Head of caudate nucleus (tissue), 42 donors: ENCODE measurements at regions not wholly inside any gene's neighbourhood (a gene's known extent, or its start where the extent isn't known, plus 50 kb on each side); places are given as distances from the start of the nearest gene placed in this dataset.

Experiments
- DNase-seq, 42 donors: peaks; one replicate each; pipeline versions ENCODE4 v3.0.0 to v3.0.0-alpha.2; 2020 to 2021; ENCODE audit warnings: mixed read lengths in 7 of 42
- intact Hi-C: fragments of 100-400 bp; cut with DNase I; formaldehyde crosslinking; loops from one replicate; pipeline ENCODE4 v1.15.0; 2022

GRCh38 chr5:68740226-68740910 is 353.4 kb upstream of the SLC30A5 start:
- intact Hi-C loops = no loop called here
- peak in 11 of 42 donors; percentile 15 to 68 (median 39) for DNase-seq

GRCh38 chr5:68744206-68744605 is 349.6 kb upstream of the SLC30A5 start:
- DNase-seq = no peak
- intact Hi-C loops = no loop called here

GRCh38 chr5:68745448-68745847 is 348.4 kb upstream of the SLC30A5 start:
- intact Hi-C loops = no loop called here
- DNase-seq = peak in 28 of 42 donors; percentile 15 to 75 (median 46)

- DNase-seq = no peak
- intact Hi-C loops = no loop called here
These were observed 347.6 kb upstream of the SLC30A5 start for GRCh38 chr5:68746220-68746619.

GRCh38 chr5:68746643-68747420 is 347.0 kb upstream of the SLC30A5 start:
- DNase-seq = peak in 13 of 42 donors; percentile 20 to 60 (median 27)

GRCh38 chr5:68747521-68747920 is 346.3 kb upstream of the SLC30A5 start:
- intact Hi-C loops = no loop called here
- no peak for DNase-seq

More at GRCh38 chr5:68746643-68747420, 347.0 kb upstream of the SLC30A5 start:
- intact Hi-C loops = no loop called here

DNA sequence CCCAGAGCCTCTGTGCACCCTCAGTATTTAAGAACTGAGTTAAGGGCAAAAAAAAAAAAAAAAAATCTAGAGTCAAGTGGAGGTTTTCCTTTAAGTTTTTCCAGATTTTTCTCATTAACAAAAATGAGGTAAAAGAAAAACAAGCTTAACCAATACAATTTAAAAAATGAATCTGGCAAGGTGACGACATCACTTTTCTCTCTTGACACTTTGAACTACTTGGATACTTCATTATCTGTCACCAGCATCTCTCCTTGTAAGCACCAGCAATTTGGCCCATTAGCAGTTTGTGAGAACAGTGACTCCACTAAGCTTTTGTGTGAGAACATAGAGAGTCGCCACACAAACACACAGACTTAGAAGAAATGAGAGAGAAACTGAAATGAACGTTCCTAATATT is 345.7 kb upstream of the SLC30A5 start:
- intact Hi-C loops = no loop called here
- no peak for DNase-seq

- no peak for DNase-seq
- intact Hi-C loops = no loop called here
These were observed 344.7 kb upstream of the SLC30A5 start for GRCh38 chr5:68749077-68749476.

DNA sequence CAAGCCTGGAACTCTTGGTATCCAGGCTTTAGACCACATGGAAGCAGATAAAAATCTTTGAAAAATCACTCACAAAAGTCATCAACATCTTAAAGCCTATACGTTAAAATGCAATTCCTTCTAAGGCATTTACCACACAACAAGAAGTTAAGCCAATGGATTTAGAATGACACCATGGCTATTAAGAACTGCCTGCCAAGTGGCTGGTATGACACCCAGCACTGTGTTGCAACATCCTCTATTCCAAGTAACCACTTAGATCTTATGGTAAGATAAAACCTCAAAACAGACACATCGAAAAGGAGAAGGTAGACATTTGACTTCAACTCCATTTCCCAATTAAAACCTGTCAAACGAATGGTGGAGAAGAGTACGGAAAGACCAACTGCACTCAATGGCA is 344.2 kb upstream of the SLC30A5 start:
- intact Hi-C loops = no loop called here
- DNase-seq = no peak

DNA sequence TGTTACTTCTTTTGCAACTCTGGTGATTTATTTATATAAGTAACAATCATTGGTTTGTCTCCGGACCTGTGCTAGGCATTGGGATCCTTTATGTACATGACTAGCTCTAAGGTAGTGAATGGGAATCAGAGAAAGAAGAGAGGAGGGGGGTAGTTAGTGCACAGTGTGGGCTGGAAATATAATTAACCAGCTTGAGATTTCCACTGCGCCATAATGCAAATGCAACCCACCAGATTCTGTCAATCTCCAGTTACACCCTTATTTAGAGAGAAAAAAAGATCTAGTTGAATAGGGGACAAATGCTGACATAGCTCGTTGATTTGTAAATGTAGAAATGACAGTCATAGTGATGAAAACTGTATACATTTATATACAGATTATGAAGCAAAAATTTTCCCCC is 342.2 kb upstream of the SLC30A5 start:
- intact Hi-C loops = no loop called here
- peak in 12 of 42 donors; percentile 15 to 58 (median 41) for DNase-seq

- no peak for DNase-seq
- intact Hi-C loops = no loop called here
These were observed 339.3 kb upstream of the SLC30A5 start for GRCh38 chr5:68754536-68754935.

DNA sequence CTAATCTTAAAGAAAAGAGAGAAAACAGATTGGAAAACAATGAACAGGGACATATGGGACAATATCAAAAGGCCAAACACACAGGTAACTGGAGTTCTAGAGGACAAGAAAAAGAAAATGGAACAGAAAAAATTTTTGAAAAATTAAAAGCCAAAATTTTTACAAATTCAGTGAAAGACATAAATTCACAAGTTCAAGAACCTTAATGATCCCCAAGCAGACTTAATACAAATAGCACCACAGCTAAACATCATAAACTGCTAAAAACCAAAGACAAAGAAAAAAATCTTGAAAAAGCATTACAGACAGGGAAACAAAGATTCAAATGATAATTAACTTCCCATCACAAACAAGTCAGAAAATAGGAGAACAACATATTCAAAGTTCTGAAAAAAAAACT is 338.5 kb upstream of the SLC30A5 start:
- intact Hi-C loops = no loop called here

GRCh38 chr5:68757006-68757405 is 336.8 kb upstream of the SLC30A5 start:
- DNase-seq = no peak

More for the DNA sequence above, 338.5 kb upstream of the SLC30A5 start:
- no peak for DNase-seq

GRCh38 chr5:68757626-68758212 is 336.1 kb upstream of the SLC30A5 start:
- intact Hi-C loops = no loop called here
- DNase-seq = no peak

More at GRCh38 chr5:68757006-68757405, 336.8 kb upstream of the SLC30A5 start:
- intact Hi-C loops = no loop called here

DNA sequence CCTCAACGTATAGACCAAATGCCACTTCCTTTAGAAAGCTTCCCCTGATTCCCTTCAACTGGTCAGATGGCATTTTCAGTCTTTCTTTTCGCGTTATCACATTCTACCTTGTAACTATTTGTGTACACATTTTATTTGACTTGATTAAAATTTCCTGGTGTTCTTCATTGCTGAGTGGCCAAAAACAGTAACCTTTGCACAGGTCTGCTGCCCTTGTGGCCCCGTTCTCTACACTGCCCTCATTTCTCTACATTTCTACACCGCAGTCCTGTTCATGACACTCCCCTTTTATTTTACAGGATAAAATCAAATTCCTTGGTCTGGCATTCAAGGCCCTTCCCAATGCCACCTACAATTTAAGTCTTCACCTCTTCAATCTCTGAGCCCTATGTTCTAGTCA is 334.2 kb upstream of the SLC30A5 start:
- intact Hi-C loops = no loop called here
- no peak for DNase-seq

GRCh38 chr5:68762201-68762600 is 331.6 kb upstream of the SLC30A5 start:
- no peak for DNase-seq
- intact Hi-C loops = no loop called here

- DNase-seq = no peak
- intact Hi-C loops = no loop called here
These were observed 326.8 kb upstream of the SLC30A5 start for GRCh38 chr5:68766952-68767464.

GRCh38 chr5:68770551-68770950 is 323.3 kb upstream of the SLC30A5 start:
- no peak for DNase-seq
- intact Hi-C loops = no loop called here

DNA sequence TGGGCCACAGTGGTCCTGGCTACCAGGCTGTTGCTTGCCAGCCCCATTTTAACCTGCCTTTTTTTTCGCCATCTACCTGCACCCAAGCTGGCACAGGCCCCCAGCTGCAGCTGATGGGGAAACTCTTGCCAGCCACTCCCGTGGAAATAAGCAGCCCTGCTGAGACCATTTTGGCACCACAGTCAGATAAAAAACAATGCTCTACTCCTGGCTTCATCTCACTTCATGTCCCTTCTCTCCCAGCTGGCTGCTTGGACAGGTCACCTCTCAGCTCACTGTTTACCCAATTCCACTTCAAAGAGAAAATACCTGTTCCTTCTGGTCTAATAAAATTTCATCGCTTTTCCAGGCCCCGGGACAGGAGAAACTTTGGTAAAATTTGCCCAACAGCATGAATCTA is 322.6 kb upstream of the SLC30A5 start:
- DNase-seq = no peak
- intact Hi-C loops = no loop called here

DNA sequence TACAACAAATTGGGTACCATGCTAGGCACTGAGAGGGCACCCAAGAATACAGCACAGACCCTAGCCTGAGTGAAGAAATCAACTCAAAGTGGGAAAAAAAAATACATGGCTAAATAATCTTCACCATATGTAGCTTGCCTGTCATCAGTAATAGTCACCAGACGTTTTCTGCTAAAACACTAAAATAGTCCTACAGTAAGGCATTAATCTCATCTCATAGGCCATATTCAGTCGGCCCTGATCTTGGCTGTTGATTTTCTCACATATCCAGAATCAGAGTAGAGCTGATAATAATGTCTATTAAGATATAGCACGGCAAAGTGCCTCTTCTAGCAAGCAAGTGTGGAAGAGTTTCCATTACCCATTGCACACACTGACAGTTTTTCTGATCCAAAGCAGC is 322.1 kb upstream of the SLC30A5 start:
- intact Hi-C loops = no loop called here

More for the DNA sequence above, 322.1 kb upstream of the SLC30A5 start:
- no peak for DNase-seq
